Progenitor cell of endocrine pancreas (in vitro differentiated cells): ENCODE measurements at regions not wholly inside any gene's neighbourhood (a gene's known extent, or its start where the extent isn't known, plus 50 kb on each side); places are given as distances from the start of the nearest gene placed in this dataset.

ENCODE experiments used
- DNase-seq: peaks from one replicate; pipeline ENCODE4 v3.0.0; 2021; ENCODE audit warnings: low spot score; ENCODE audit not compliant: unreplicated experiment
- H3K27ac Mint-ChIP-seq: 2 replicates; pipeline ENCODE4 v1.8.0; 2021; ENCODE audit warnings: mild to moderate bottlenecking, moderate library complexity, mixed read lengths
- H3K27me3 Mint-ChIP-seq: 2 replicates; pipeline ENCODE4 v1.8.0; 2021; ENCODE audit warnings: mixed read lengths
- H3K36me3 Mint-ChIP-seq: 2 replicates; pipeline ENCODE4 v1.8.0; 2022; ENCODE audit warnings: mixed read lengths; ENCODE audit not compliant: insufficient read depth
- H3K4me1 Mint-ChIP-seq: 2 replicates; pipeline ENCODE4 v1.8.0; 2021; ENCODE audit warnings: low read depth, mixed read lengths
- H3K4me3 Mint-ChIP-seq: 2 replicates; pipeline ENCODE4 v1.8.0; 2021; ENCODE audit warnings: low read depth, mild to moderate bottlenecking, moderate library complexity, mixed read lengths
- H3K9me3 Mint-ChIP-seq: 2 replicates; pipeline ENCODE4 v1.8.0; 2021; ENCODE audit warnings: low read depth, mixed read lengths
- CTCF ChIP-seq: fragments of 200-600 bp; sonication (generic); IDR thresholded peaks from one replicate; pipeline ENCODE4 v1.5.0; 2021; ENCODE audit warnings: antibody characterized with exemption, mild to moderate bottlenecking; ENCODE audit not compliant: unreplicated experiment

DNA sequence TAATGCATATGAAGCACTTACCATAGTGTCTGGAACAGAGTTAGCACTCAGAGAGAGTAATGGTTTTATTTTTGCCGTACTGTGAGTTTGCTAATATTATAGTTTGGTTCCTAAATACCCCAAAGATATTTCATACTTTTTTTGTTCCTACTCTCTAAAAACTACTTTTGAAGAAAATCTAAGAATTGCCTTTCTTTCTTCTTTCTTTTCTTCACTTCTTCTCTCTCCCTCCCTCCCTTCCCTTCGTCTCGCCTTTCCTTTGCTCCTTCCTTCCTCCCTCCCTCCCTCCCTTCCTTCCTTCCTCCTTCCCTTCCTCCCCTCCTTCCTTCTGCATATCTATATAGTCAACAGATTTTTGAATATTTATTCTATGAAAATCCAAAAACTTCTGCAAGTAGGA is 351.7 kb upstream of the RSPO3 start:
- no peaks in the 10 kb centered on the region for H3K9me3 Mint-ChIP-seq
- TF ChIP-seq CTCF, result no peak
- H3K4me3 Mint-ChIP-seq, result no peak overlapping the region
- no peaks in the 10 kb centered on the region for H3K4me1 Mint-ChIP-seq
- no peak for DNase-seq
- no peak overlapping the region for H3K27ac Mint-ChIP-seq
- H3K27me3 Mint-ChIP-seq, result peaks cover 14% of the 10 kb centered on the region
- H3K36me3 Mint-ChIP-seq, result no peaks in the 10 kb centered on the region

DNA sequence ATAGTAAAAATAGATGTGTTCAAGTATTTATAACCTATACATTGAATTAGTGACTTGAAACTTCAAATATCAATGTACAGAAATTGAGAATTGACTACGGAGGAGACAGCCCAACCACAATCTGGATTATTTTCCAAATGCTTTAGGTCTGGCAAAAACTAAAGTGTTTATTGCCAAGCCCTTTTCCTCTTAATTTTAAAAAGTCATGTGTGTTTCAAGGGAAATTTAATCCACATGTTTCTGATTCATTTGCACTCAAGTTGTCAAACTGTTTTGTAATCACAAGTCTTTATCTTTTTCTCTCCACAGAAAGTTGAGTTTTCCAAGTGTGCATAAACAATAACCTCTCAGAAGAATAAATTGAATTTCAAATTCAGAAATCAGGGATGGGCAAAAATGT is 350.8 kb upstream of the RSPO3 start:
- Mint-ChIP-seq H3K36me3 (no peaks in the 10 kb centered on the region), H3K27ac (no peak overlapping the region), H3K9me3 (no peaks in the 10 kb centered on the region), H3K27me3 (peaks cover 12% of the 10 kb centered on the region), H3K4me1 (no peaks in the 10 kb centered on the region), H3K4me3 (no peak overlapping the region)
- no peak for TF ChIP-seq CTCF
- DNase-seq, result no peak

- H3K4me1 Mint-ChIP-seq, result peaks cover 7% of the 10 kb centered on the region
- no peak for DNase-seq
- H3K27ac Mint-ChIP-seq, result no peak overlapping the region
- no peak for TF ChIP-seq CTCF
- no peaks in the 10 kb centered on the region for H3K36me3 Mint-ChIP-seq
- no peaks in the 10 kb centered on the region for H3K9me3 Mint-ChIP-seq
- H3K27me3 Mint-ChIP-seq, result peaks cover 9% of the 10 kb centered on the region
- no peak overlapping the region for H3K4me3 Mint-ChIP-seq
Observed at GRCh38 chr6:126770176-126770575, 348.3 kb upstream of the RSPO3 start.

DNA sequence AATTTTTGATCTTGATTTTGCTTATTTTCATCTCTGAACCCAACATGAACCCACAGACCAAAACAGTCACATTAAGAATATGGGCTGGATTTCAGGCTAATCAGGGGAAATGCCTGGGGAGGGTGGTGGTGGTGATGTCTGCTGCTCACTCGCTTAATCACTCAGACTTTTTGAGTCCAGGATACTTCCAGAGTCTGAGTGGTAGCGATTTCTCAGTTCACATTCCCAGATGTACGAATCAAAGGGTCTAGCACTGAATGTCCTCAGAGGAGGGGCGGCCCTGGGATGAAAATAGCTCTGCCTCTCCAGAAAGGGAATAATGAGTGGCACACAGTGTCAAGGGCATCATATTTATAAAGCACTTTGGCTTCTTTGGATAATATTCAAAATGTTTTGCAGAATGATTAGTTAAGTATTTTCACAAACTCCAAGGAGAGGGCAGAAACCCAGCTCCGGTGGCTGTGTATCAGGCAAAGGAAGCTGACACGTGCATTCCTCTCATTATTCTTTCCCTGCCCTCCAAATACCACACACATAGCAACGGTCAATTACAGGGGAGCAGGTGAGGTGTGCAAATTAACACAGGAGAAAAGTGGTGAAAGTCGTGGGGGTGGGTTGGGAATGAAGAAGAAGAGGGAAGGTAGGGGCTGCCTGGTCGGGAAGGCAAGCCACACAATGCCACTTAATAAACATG is 345.2 kb upstream of the RSPO3 start:
- Mint-ChIP-seq H3K36me3 (no peaks in the 10 kb centered on the region), H3K27me3 (peaks cover 12% of the 10 kb centered on the region), H3K27ac (no peak overlapping the region), H3K9me3 (no peaks in the 10 kb centered on the region), H3K4me3 (no peak overlapping the region), H3K4me1 (peaks cover 7% of the 10 kb centered on the region)
- no peak for TF ChIP-seq CTCF
- DNase-seq, result no peak

DNA sequence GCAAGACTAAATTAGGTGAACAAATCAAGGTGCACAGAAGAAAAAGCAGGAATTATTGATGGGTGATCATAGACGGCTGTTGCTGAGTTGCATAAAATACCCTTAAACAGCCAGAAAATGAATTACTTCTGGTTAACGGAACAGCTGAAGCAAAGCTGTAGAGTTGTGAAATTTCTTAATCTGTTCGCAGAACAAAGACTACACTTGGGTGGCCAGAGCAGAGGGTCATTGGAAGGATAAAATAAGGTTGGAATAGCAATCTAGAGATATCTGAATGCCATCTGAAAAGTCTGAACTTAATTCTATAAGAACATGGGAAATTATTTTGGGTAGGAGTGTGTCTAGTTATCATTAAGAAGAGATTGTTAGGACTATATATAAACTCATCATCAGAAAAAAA is 339.1 kb upstream of the RSPO3 start:
- no peak for TF ChIP-seq CTCF
- H3K9me3 Mint-ChIP-seq, result no peaks in the 10 kb centered on the region
- no peak overlapping the region for H3K4me3 Mint-ChIP-seq
- H3K27ac Mint-ChIP-seq, result no peak overlapping the region
- H3K27me3 Mint-ChIP-seq, result peaks cover 3% of the 10 kb centered on the region
- H3K36me3 Mint-ChIP-seq, result no peaks in the 10 kb centered on the region
- no peak for DNase-seq
- H3K4me1 Mint-ChIP-seq, result no peaks in the 10 kb centered on the region
